ENCODE measurements at regions not wholly inside any gene's neighbourhood (a gene's known extent, or its start where the extent isn't known, plus 50 kb on each side); places are given as distances from the start of the nearest gene placed in this dataset.

DNA sequence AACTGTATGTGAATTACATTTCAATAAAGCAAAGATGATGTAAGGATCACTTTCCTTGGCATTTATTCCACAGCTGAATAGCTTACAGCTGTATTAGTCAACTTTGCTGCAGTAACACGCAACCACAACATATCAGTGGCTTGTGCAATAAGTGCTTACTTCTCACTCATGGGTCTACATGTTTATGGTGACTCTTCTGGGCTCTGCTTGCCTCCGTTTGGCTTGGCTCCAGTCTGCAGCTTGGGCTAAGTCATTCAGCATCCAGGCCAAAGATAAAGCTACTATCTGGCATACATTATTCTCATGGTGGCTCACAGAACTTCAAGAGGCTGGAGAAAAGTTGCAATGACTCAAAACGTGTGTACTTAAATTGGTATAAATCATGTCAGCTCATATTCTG lies 355.0 kb downstream of the RNF144A start:
- H3K4me1 ChIP-seq (ENCODE audit: control insufficient read depth in 1 of 2, insufficient read depth in 1 of 2, low read depth in 1 of 2, low read length in 1 of 2): no peaks in the 10 kb centered on the region
- no peak overlapping the region for H3K27ac ChIP-seq
- no peaks in the 10 kb centered on the region for H3K9me3 ChIP-seq

DNA sequence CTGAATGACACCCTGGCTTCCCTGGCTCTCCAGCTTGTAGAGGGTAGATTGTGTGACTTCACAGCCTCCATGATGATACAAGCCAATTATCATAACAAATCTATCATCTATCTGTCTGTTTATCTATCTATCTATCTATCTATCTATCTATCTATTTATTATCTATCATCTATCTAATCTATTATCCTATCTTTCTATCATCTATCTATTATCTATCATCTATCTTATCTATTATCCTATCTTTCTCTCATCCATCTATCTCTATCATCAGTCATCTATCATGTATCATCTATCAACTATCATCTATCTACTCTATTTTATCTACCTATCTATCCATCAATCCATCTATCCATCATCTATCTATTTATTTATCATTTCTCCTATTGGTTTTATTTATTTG lies 361.8 kb downstream of the RNF144A start:
- no peaks in the 10 kb centered on the region for H3K36me3 ChIP-seq
- no peaks in the 10 kb centered on the region for H3K9me3 ChIP-seq
- no peak overlapping the region for H3K27ac ChIP-seq
- no peaks in the 10 kb centered on the region for H3K27me3 ChIP-seq
- H3K4me1 ChIP-seq (ENCODE audit: control insufficient read depth in 1 of 2, insufficient read depth in 1 of 2, low read depth in 1 of 2, low read length in 1 of 2): no peaks in the 10 kb centered on the region
- TF ChIP-seq, protein P1, sequence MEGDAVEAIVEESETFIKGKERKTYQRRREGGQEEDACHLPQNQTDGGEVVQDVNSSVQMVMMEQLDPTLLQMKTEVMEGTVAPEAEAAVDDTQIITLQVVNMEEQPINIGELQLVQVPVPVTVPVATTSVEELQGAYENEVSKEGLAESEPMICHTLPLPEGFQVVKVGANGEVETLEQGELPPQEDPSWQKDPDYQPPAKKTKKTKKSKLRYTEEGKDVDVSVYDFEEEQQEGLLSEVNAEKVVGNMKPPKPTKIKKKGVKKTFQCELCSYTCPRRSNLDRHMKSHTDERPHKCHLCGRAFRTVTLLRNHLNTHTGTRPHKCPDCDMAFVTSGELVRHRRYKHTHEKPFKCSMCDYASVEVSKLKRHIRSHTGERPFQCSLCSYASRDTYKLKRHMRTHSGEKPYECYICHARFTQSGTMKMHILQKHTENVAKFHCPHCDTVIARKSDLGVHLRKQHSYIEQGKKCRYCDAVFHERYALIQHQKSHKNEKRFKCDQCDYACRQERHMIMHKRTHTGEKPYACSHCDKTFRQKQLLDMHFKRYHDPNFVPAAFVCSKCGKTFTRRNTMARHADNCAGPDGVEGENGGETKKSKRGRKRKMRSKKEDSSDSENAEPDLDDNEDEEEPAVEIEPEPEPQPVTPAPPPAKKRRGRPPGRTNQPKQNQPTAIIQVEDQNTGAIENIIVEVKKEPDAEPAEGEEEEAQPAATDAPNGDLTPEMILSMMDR (IDR thresholded peaks at IDR 0.05): no peak
- H3K4me3 ChIP-seq (ENCODE audit: low read depth in 1 of 2, low read length in 1 of 2): no peak overlapping the region

More for the DNA sequence above, 355.0 kb downstream of the RNF144A start:
- no peaks in the 10 kb centered on the region for H3K27me3 ChIP-seq
- H3K36me3 ChIP-seq: no peaks in the 10 kb centered on the region
- TF ChIP-seq, protein P1 (IDR thresholded peaks at IDR 0.05): no peak
- H3K4me3 ChIP-seq (ENCODE audit: low read depth in 1 of 2, low read length in 1 of 2): no peak overlapping the region

DNA sequence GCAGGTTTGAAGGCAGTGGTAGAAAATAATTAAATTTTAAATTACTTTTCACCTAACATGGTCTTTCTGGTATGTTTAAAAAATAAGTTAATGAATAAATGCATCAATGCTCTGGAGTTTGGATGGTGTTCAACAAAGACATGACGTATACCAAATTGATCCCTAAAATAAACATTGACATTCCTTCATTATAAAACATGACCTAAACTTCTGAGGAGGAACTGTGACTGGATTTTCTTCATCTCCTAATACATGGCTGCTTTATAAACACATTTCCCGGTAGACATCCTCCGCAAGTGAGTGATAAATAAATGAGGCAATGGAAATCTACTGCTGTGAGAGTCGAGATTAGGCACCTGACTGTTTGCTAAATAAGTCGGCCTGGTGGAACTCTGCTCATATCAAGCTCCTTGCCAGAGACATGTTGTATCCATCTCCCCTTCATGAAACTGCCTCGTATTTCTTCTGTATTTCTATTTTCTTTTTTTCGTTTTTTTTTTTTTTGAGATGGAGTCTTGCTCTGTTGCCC lies 362.3 kb downstream of the RNF144A start:
- Histone ChIP-seq H3K36me3 (no peaks in the 10 kb centered on the region), H3K27ac (no peak overlapping the region), H3K4me3 (ENCODE audit: low read depth in 1 of 2, low read length in 1 of 2) (no peak overlapping the region), H3K4me1 (ENCODE audit: control insufficient read depth in 1 of 2, insufficient read depth in 1 of 2, low read depth in 1 of 2, low read length in 1 of 2) (no peaks in the 10 kb centered on the region), H3K9me3 (no peaks in the 10 kb centered on the region), H3K27me3 (no peaks in the 10 kb centered on the region)
- TF ChIP-seq, protein P1 (IDR thresholded peaks at IDR 0.05): no peak

DNA sequence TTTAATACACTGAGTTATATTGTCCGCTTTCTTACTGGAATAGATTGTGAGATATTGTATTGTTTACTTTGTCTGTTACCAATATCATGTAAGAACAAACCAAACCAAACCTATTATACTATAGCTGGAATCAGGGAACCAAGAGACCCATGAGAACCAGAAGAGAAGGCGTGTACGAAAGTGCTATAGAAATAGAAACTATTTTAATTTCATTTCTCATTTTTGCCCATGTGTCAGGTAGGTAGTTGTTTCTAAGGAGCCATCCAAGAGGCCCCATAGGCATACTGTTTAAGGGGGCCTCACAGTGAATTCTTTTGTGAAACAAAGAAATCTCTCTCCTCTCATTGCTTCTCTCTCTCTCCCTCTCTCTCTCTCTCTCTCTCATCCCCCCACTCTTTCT lies 363.6 kb downstream of the RNF144A start:
- H3K9me3 ChIP-seq: no peaks in the 10 kb centered on the region
- H3K36me3 ChIP-seq: no peaks in the 10 kb centered on the region
- no peaks in the 10 kb centered on the region for H3K4me1 ChIP-seq (ENCODE audit: control insufficient read depth in 1 of 2, insufficient read depth in 1 of 2, low read depth in 1 of 2, low read length in 1 of 2)
- TF ChIP-seq, protein P1 (IDR thresholded peaks at IDR 0.05): no peak
- no peak overlapping the region for H3K4me3 ChIP-seq (ENCODE audit: low read depth in 1 of 2, low read length in 1 of 2)
- no peaks in the 10 kb centered on the region for H3K27me3 ChIP-seq
- H3K27ac ChIP-seq: no peak overlapping the region

DNA sequence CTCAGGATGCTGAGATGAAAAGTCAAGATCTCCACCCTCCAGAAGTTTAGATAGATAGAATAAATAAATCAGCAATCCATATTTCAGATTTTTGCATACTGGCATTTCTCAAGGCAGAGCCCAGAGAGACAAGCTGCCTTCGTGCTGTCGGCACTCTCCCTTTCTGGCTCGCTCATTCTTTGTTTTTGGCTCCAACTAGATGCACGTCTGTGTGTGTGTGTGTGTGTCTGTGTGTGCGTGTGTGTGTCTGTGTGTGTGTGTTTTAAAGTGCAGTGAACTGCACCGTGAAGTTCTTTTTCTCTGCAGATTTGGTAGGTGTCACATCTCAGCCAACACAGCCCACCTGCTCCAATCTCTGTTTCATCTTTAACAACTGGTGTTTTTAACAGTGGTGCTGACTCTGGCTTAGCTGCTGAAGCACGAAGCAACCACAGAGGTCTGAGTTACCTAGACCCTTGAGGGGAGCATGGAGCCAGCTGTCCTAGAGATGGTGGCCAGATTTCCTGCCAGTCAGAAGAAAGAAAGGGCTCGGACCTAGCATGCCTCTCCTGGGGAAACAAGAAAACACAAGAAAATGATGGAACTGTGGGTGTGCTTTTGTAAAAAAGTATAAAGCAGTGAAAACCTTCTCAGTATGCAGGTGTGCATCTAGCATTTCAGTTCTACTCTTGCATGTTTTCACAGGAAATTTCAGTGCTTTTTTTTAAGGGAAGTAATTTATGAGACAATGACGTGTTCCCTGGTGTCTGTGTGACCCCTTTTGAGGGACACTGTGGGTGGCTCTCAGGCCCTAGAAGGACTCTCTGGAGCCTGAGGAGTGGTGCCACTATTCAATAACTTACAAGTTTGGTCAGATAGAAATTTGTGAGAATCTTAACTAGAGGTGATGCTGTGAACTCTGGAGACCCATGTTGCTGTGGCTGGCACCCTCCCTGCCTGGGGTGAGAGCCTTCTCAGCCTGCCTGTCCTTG lies 364.3 kb downstream of the RNF144A start:
- H3K4me3 ChIP-seq (ENCODE audit: low read depth in 1 of 2, low read length in 1 of 2): no peak overlapping the region
- H3K4me1 ChIP-seq (ENCODE audit: control insufficient read depth in 1 of 2, insufficient read depth in 1 of 2, low read depth in 1 of 2, low read length in 1 of 2): no peaks in the 10 kb centered on the region
- H3K27ac ChIP-seq: no peak overlapping the region
- H3K9me3 ChIP-seq: no peaks in the 10 kb centered on the region
- TF ChIP-seq, protein P1 (IDR thresholded peaks at IDR 0.05): no peak
- H3K36me3 ChIP-seq: no peaks in the 10 kb centered on the region
- H3K27me3 ChIP-seq: no peaks in the 10 kb centered on the region
